ENCODE measurements at regions not wholly inside any gene's neighbourhood (a gene's known extent, or its start where the extent isn't known, plus 50 kb on each side); places are given as distances from the start of the nearest gene placed in this dataset.

DNA sequence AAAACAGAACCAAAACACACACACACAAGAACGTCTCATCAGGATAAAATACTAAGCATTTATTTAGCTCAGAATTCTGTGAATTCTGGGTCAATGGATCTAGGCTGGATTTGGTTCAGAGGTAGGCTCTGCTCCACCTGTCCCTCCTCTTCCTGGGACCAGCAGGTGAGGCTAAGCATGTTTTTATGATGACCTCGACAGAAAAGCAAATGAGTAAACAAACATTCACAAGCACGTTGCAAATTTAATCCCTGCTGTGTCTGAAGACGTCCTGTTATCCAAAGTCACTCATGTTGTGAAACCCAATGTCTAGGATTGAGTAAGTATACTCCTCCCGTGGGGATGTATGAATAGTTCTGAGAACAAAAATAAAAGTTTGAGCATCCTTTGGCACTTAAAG is 371.4 kb upstream of the TECRL start:
- in situ Hi-C loops (cut with MboI; ENCODE audit: low sequenced_read_pairs, unreplicated experiment) = no loop called here
- TF ChIP-seq, protein P1, sequence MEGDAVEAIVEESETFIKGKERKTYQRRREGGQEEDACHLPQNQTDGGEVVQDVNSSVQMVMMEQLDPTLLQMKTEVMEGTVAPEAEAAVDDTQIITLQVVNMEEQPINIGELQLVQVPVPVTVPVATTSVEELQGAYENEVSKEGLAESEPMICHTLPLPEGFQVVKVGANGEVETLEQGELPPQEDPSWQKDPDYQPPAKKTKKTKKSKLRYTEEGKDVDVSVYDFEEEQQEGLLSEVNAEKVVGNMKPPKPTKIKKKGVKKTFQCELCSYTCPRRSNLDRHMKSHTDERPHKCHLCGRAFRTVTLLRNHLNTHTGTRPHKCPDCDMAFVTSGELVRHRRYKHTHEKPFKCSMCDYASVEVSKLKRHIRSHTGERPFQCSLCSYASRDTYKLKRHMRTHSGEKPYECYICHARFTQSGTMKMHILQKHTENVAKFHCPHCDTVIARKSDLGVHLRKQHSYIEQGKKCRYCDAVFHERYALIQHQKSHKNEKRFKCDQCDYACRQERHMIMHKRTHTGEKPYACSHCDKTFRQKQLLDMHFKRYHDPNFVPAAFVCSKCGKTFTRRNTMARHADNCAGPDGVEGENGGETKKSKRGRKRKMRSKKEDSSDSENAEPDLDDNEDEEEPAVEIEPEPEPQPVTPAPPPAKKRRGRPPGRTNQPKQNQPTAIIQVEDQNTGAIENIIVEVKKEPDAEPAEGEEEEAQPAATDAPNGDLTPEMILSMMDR (IDR thresholded peaks at IDR 0.05; ENCODE audit: borderline replicate concordance, control extremely low read depth, extremely low read depth, insufficient read depth, missing control alignments) = no peak
- no peak for DNase-seq (ENCODE audit: low spot score)

DNA sequence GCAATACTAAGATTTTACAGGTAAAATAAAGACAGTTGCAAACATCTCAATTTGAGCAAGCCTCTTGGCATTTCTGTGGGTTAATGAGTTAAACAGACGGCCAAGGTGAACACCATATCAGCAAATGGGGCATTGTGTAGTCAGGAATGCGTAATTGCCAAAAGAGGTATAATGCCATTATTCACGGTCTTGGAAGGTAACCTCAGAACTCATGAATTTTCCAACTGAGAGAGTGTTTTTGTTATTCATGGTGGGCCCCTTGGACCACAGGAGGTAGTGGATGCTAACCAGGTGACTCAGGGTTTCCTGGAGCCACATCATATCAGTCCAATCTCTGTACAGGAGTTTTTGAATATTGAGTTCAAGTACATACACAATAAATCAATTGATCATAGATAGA is 368.0 kb upstream of the TECRL start:
- in situ Hi-C loops (cut with MboI; ENCODE audit: low sequenced_read_pairs, unreplicated experiment) = no loop called here
- TF ChIP-seq, protein P1 (IDR thresholded peaks at IDR 0.05; ENCODE audit: borderline replicate concordance, control extremely low read depth, extremely low read depth, insufficient read depth, missing control alignments) = no peak
- no peak for DNase-seq (ENCODE audit: low spot score)

DNA sequence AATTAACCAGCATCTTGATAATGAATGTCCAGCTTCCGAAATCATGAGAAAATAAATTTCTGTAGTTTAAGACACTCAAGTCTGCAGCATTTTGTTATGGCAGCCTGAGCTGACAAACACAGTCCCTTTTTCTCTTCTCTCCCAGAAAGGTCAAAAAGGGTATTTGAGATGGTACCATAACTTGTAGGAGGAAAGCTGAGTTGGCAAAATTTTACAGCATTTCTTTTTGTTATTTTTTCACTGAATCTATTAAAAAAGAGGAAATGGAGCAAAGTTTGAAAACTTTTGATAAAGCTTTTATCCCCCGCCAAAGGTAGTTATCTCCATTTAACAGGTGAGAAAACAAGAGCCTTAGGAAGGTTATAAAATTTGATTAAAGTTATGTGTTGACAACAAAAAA is 367.6 kb upstream of the TECRL start:
- TF ChIP-seq, protein P1 (IDR thresholded peaks at IDR 0.05; ENCODE audit: borderline replicate concordance, control extremely low read depth, extremely low read depth, insufficient read depth, missing control alignments) = no peak
- DNase-seq (ENCODE audit: low spot score) = no peak
- in situ Hi-C loops (cut with MboI; ENCODE audit: low sequenced_read_pairs, unreplicated experiment) = no loop called here

DNA sequence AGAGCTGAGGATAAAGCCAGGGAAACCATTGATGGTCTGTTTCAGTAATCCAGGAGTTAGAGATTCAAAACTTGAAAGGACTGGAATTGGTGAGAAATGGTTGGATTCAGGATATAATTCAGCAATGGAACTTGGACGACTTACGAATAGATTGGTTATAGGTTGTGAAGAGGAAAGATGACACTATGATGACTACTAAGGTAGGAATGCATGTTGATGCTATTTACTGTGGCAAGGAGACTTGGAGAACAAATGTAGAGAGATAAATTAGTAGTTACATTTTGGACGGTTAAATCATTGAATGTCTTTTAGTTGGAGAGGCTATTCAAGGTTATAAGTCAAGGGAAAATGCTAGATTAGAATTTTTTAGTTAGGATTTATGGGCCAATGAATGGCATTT is 365.4 kb upstream of the TECRL start:
- no peak for DNase-seq (ENCODE audit: low spot score)
- TF ChIP-seq, protein P1 (IDR thresholded peaks at IDR 0.05; ENCODE audit: borderline replicate concordance, control extremely low read depth, extremely low read depth, insufficient read depth, missing control alignments) = no peak
- in situ Hi-C loops (cut with MboI; ENCODE audit: low sequenced_read_pairs, unreplicated experiment) = no loop called here

DNA sequence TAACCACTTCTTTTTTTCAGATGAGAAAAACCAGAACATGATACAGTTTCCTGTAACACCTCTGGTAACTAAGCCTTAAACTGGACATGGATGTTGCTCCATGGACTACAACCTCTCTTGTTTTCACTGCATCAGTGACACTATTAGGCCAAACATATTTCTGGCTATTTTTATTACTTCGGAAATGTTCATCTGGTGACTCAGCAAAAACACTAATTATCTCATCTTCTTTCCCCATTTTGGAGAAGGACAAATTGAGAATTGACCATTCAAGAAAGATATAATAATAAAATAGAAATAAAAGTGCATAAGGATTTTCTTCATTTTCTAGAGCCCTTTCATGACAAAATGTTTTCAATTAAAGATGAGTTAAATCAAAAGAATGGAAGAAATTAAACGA is 361.9 kb upstream of the TECRL start:
- TF ChIP-seq, protein P1 (IDR thresholded peaks at IDR 0.05; ENCODE audit: borderline replicate concordance, control extremely low read depth, extremely low read depth, insufficient read depth, missing control alignments) = no peak
- in situ Hi-C loops (cut with MboI; ENCODE audit: low sequenced_read_pairs, unreplicated experiment) = no loop called here
- DNase-seq (ENCODE audit: low spot score) = no peak

DNA sequence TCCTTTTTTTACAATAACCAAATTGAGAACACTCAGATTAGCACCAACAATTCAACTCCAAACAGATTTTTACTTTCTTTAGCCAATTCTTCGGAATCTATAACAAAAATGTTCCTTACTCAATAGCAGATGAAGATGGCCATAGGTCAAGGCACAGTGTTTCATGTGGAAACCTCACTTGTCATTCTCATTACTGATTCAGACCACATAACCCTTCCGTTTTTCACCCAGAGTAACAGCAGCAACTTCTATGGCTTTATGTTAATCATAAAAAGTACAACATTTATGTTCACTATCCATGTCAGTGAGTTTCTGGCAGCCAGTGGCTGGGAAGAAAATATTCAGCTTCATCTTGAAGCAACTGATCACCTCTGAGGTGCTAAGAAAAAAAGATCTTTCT is 358.3 kb upstream of the TECRL start:
- in situ Hi-C loops (cut with MboI; ENCODE audit: low sequenced_read_pairs, unreplicated experiment) = no loop called here
- TF ChIP-seq, protein P1 (IDR thresholded peaks at IDR 0.05; ENCODE audit: borderline replicate concordance, control extremely low read depth, extremely low read depth, insufficient read depth, missing control alignments) = no peak
- DNase-seq (ENCODE audit: low spot score) = no peak

DNA sequence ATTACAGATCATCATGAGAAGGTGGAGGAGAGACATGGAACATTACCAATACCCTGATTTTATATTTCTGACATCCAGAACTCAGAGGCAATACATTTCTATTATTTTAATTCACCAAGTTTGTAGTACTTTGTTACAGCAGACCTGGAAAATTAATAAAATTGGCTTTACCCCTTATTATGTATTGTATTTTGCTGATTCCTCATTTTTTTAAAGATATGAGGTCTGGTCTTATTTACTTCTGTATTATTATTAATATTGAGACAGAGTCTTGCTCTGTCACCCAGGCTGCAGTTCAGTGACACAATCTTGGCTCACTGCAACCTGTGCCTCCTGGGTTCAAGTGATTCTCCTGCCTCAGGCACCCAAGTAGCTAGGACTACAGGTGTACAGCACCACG is 357.3 kb upstream of the TECRL start:
- in situ Hi-C loops (cut with MboI; ENCODE audit: low sequenced_read_pairs, unreplicated experiment) = no loop called here

More for the DNA sequence above, 357.3 kb upstream of the TECRL start:
- TF ChIP-seq, protein P1 (IDR thresholded peaks at IDR 0.05; ENCODE audit: borderline replicate concordance, control extremely low read depth, extremely low read depth, insufficient read depth, missing control alignments) = no peak
- DNase-seq (ENCODE audit: low spot score) = no peak

Measured in GM13976 (cell line).